Ascending aorta (tissue), 2 donors: ENCODE measurements at regions not wholly inside any gene's neighbourhood (a gene's known extent, or its start where the extent isn't known, plus 50 kb on each side); places are given as distances from the start of the nearest gene placed in this dataset.

Source experiments
- DNase-seq, 2 donors: peaks; one replicate each; pipeline ENCODE4 v3.0.0-alpha.2; 2019; ENCODE audit warnings: low spot score in 2 of 2
- H3K27ac ChIP-seq, 2 donors: fragments of 200-600 bp; sonication (generic); one replicate each; pipeline ENCODE4 v1.5.1; 2016 to 2017; ENCODE audit warnings: mild to moderate bottlenecking in 1 of 2
- H3K27me3 ChIP-seq: fragments of 200-600 bp; sonication (generic); one replicate; pipeline ENCODE4 v1.5.1; 2017
- H3K36me3 ChIP-seq, 2 donors: fragments of 200-600 bp; sonication (generic); one replicate each; pipeline ENCODE4 v1.5.1; 2016
- H3K4me1 ChIP-seq, 2 donors: fragments of 200-600 bp; sonication (generic); one replicate each; pipeline ENCODE4 v1.5.1; 2016 to 2017; ENCODE audit warnings: mild to moderate bottlenecking in 1 of 2
- H3K4me3 ChIP-seq, 2 donors: fragments of 200-600 bp; sonication (generic); one replicate each; pipeline ENCODE4 v1.5.1; 2016 to 2017; ENCODE audit warnings: mild to moderate bottlenecking in 1 of 2
- H3K9me3 ChIP-seq, 2 donors: fragments of 200-600 bp; sonication (generic); one replicate each; pipeline ENCODE4 v1.5.1; 2016
- CTCF ChIP-seq, 3 experiments: fragments of 200-600 bp in 2 of 3; fragments of 450-650 bp in 1 of 3; sonication (generic) in 2 of 3; IDR thresholded peaks; one replicate each; pipeline ENCODE4 v1.5.1; 2016 to 2019; ENCODE audit warnings: antibody characterized with exemption in 3 of 3, mild to moderate bottlenecking in 1 of 3, moderate library complexity in 1 of 3
- intact Hi-C: fragments of 100-400 bp; cut with DNase I; formaldehyde crosslinking; loops from one replicate; pipeline ENCODE4 v1.15.1; 2023

- H3K27me3 ChIP-seq: no peaks in the 10 kb centered on the region
- no peaks in the 10 kb centered on the region for H3K36me3 ChIP-seq
- H3K27ac ChIP-seq: no peak overlapping the region
- H3K4me3 ChIP-seq: no peak overlapping the region
- no peaks in the 10 kb centered on the region for H3K9me3 ChIP-seq
- no peak for DNase-seq
- intact Hi-C loops: no loop called here
- no peaks in the 10 kb centered on the region for H3K4me1 ChIP-seq
- TF ChIP-seq CTCF (IDR thresholded peaks at IDR 0.05): no peak
Observed at GRCh38 chr2:16204886-16205620, 264.7 kb downstream of the MYCN start.

- Histone ChIP-seq H3K4me3 (no peak overlapping the region), H3K27ac (no peak overlapping the region), H3K9me3 (no peaks in the 10 kb centered on the region), H3K36me3 (no peaks in the 10 kb centered on the region), H3K4me1 (no peaks in the 10 kb centered on the region), H3K27me3 (no peaks in the 10 kb centered on the region)
- intact Hi-C loops: no loop called here
- no peak for TF ChIP-seq CTCF (IDR thresholded peaks at IDR 0.05)
- DNase-seq: no peak
Observed at GRCh38 chr2:16204251-16204650, 263.9 kb downstream of the MYCN start.

DNA sequence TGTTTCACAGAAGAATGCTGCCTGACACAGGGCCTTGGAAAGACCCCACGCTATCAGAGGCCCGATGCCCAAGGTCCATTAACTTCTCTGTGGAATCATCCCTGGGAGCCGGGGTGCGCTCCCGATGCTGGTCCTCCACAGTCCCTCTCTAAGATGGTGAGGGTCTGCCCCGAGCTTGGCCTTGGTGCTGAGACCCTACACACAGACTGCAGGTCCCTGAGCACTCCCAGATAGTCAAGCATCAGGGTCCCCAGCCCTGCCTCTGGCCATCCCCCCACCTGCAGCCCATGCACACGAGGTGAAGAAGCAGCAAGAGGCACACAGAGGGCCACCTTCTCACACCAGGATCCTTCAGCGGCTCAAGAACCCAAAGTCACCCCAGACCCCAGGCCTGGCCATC lies 263.3 kb downstream of the MYCN start:
- Histone ChIP-seq H3K36me3 (no peaks in the 10 kb centered on the region), H3K4me3 (no peak overlapping the region), H3K27me3 (no peaks in the 10 kb centered on the region), H3K9me3 (no peaks in the 10 kb centered on the region), H3K27ac (no peak overlapping the region), H3K4me1 (no peaks in the 10 kb centered on the region)
- no peak for DNase-seq
- no peak for TF ChIP-seq CTCF (IDR thresholded peaks at IDR 0.05)
- intact Hi-C loops: no loop called here

DNA sequence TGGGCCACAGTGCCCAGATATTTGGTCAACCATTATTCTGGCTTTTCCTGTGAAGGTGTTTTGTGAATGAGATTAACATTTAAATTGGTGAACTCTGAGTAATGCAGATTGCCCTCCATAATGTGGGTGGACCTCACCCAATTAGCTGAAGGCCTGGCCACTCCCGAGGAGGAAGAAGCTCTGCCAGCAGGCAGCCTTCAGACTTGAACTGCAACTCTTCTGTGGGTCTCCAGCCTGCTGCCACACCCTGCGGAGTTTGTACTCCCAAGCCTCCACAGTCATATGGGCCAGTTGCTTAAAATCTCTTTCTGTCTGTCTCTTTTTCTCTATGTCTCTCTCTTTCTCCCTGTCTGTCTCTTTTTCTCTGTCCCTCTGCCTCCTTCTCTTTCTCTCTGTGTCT lies 262.7 kb downstream of the MYCN start:
- Histone ChIP-seq H3K27ac (no peak overlapping the region), H3K9me3 (no peaks in the 10 kb centered on the region), H3K4me3 (no peak overlapping the region), H3K4me1 (no peaks in the 10 kb centered on the region), H3K27me3 (no peaks in the 10 kb centered on the region), H3K36me3 (no peaks in the 10 kb centered on the region)
- intact Hi-C loops: no loop called here
- no peak for DNase-seq
- TF ChIP-seq CTCF (IDR thresholded peaks at IDR 0.05): no peak

GRCh38 chr2:16202266-16203020 lies 262.1 kb downstream of the MYCN start:
- no peaks in the 10 kb centered on the region for H3K9me3 ChIP-seq
- H3K27ac ChIP-seq: no peak overlapping the region
- H3K27me3 ChIP-seq: no peaks in the 10 kb centered on the region
- H3K36me3 ChIP-seq: no peaks in the 10 kb centered on the region
- intact Hi-C loops: no loop called here
- no peak for TF ChIP-seq CTCF (IDR thresholded peaks at IDR 0.05)
- DNase-seq: no peak
- H3K4me3 ChIP-seq: no peak overlapping the region
- H3K4me1 ChIP-seq: no peaks in the 10 kb centered on the region
